HPDE6-E6E7 (cell line): ENCODE measurements at regions not wholly inside any gene's neighbourhood (a gene's known extent, or its start where the extent isn't known, plus 50 kb on each side); places are given as distances from the start of the nearest gene placed in this dataset.
"Not testable (repeated sequence)": the region's sequence is repeated elsewhere in the genome, so short reads cannot be mapped to it uniquely, and the experiment has no call there.

ENCODE experiments used
- DNase-seq: peaks from one replicate; pipeline ENCODE4 v3.0.0; 2011; ENCODE audit warnings: missing footprints; ENCODE audit errors: extremely low spot score

GRCh38 chr12:91743704-91744321 is 401.8 kb downstream of the BTG1 start:
- no peak for DNase-seq

GRCh38 chr12:91743280-91743679 is 402.4 kb downstream of the BTG1 start:
- no peak for DNase-seq

- DNase-seq: no peak
These were observed 403.7 kb downstream of the BTG1 start for GRCh38 chr12:91741932-91742331.

- DNase-seq: not testable (repeated sequence)
These were observed 411.8 kb downstream of the BTG1 start for GRCh38 chr12:91733846-91734245.

- DNase-seq: no peak
These were observed 413.6 kb downstream of the BTG1 start for GRCh38 chr12:91732086-91732485.

- DNase-seq: no peak
These were observed 416.1 kb downstream of the BTG1 start for GRCh38 chr12:91729543-91729942.

GRCh38 chr12:91723191-91723590 is 422.5 kb downstream of the BTG1 start:
- DNase-seq: no peak

GRCh38 chr12:91722072-91722471 is 423.6 kb downstream of the BTG1 start:
- DNase-seq: no peak

GRCh38 chr12:91721023-91721422 is 424.6 kb downstream of the BTG1 start:
- no peak for DNase-seq

- no peak for DNase-seq
These were observed 427.3 kb downstream of the BTG1 start for GRCh38 chr12:91718326-91718725.

- DNase-seq: no peak
These were observed 427.8 kb downstream of the BTG1 start for GRCh38 chr12:91717804-91718203.

- DNase-seq: not testable (repeated sequence)
These were observed 433.7 kb downstream of the BTG1 start for GRCh38 chr12:91711925-91712324.

- no peak for DNase-seq
These were observed 439.2 kb downstream of the BTG1 start for GRCh38 chr12:91706466-91706865.

- DNase-seq: no peak
These were observed 441.2 kb downstream of the BTG1 start for GRCh38 chr12:91704446-91704845.

- DNase-seq: no peak
These were observed 442.0 kb downstream of the BTG1 start for GRCh38 chr12:91703491-91704283.

- no peak for DNase-seq
These were observed 442.7 kb downstream of the BTG1 start for GRCh38 chr12:91702843-91703425.

GRCh38 chr12:91695964-91696363 is 449.7 kb downstream of the BTG1 start:
- no peak for DNase-seq

- not testable (repeated sequence) for DNase-seq
These were observed 450.2 kb downstream of the BTG1 start for GRCh38 chr12:91695406-91695805.

GRCh38 chr12:91690531-91690930 is 455.1 kb downstream of the BTG1 start:
- no peak for DNase-seq

GRCh38 chr12:91687052-91688017 is 458.3 kb downstream of the BTG1 start:
- DNase-seq: no peak

GRCh38 chr12:91685917-91686316 is 459.7 kb downstream of the BTG1 start:
- peak; percentile 42 for DNase-seq

GRCh38 chr12:91681751-91682150 is 463.9 kb downstream of the BTG1 start:
- no peak for DNase-seq
